Brain microvascular endothelial cell (primary cell): ENCODE measurements at regions not wholly inside any gene's neighbourhood (a gene's known extent, or its start where the extent isn't known, plus 50 kb on each side); places are given as distances from the start of the nearest gene placed in this dataset.

ENCODE experiments used
- DNase-seq: peaks from one replicate; pipeline ENCODE4 v3.0.0-alpha.2; 2020
- H3K27ac ChIP-seq: fragments of 250-450 bp; sonication (Bioruptor Pico); 2 replicates; pipeline ENCODE4 v1.5.1; 2020; ENCODE audit warnings: mild to moderate bottlenecking, moderate library complexity
- H3K27me3 ChIP-seq: fragments of 250-450 bp; sonication (Bioruptor Pico); replicated peaks from 2 replicates; pipeline ENCODE4 v1.5.1; 2020; ENCODE audit warnings: mild to moderate bottlenecking
- H3K36me3 ChIP-seq: fragments of 250-450 bp; sonication (Bioruptor Pico); replicated peaks from 2 replicates; pipeline ENCODE4 v1.5.1; 2020; ENCODE audit warnings: mild to moderate bottlenecking
- H3K4me3 ChIP-seq: 2 replicates; pipeline ENCODE4 v1.5.1; 2011; ENCODE audit warnings: low read depth, mild to moderate bottlenecking, control low read depth, low read length, moderate library complexity
- in situ Hi-C: cut with HindIII; loops from 2 replicates; pipeline ENCODE4 v1.10.0; 2017; ENCODE audit warnings: low sequenced_read_pairs, low pct_ligation_motif_present
- TF ChIP-seq, protein P1 (sequence below): IDR thresholded peaks from 2 replicates; pipeline ENCODE4 v1.5.1; 2011; ENCODE audit warnings: low read depth, mild to moderate bottlenecking, moderate library complexity, low read length, control low read depth, inconsistent platforms; ENCODE audit errors: missing control alignments

DNA sequence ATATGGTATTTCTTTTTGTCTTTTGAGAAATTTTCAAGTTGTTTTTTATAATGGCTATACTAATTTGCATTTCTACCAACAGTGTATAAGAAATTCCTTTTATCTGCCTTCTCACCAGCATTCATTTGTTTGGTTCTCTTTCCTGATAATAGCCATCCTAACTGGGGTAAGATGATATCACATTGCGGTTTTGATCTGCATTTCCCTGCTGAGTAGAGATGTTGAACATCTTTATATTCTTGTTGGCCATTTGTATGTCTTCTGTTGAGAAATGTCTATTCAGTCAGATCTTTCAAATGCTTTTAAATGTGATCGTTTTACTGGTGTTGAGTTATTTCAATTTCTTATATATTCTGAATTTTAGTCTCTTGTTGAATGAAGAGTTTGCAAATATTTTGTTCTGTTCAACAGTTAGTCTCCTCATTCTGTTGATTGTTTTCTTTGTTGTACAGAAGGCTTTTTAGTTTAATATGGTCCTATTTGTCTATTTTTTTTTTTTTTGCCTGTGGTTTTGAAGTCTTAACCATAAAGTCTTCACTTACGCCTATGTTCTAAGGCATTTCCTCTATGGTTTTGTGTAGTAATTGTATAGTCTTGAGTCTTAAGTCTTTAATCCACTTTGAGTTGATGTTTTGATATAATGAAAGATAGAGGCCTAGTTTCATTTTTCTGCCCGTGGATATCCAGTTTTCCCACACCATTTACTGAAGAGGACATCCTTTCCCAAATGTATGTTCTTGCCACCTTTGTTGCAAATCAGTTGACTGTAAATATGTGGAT is 1566.9 kb downstream of the STIM2 start:
- no peaks in the 10 kb centered on the region for H3K27me3 ChIP-seq
- no peak for DNase-seq
- in situ Hi-C loops, result no loop called here
- no peaks in the 10 kb centered on the region for H3K36me3 ChIP-seq
- no peak overlapping the region for H3K4me3 ChIP-seq
- no peak overlapping the region for H3K27ac ChIP-seq
- TF ChIP-seq, protein P1, sequence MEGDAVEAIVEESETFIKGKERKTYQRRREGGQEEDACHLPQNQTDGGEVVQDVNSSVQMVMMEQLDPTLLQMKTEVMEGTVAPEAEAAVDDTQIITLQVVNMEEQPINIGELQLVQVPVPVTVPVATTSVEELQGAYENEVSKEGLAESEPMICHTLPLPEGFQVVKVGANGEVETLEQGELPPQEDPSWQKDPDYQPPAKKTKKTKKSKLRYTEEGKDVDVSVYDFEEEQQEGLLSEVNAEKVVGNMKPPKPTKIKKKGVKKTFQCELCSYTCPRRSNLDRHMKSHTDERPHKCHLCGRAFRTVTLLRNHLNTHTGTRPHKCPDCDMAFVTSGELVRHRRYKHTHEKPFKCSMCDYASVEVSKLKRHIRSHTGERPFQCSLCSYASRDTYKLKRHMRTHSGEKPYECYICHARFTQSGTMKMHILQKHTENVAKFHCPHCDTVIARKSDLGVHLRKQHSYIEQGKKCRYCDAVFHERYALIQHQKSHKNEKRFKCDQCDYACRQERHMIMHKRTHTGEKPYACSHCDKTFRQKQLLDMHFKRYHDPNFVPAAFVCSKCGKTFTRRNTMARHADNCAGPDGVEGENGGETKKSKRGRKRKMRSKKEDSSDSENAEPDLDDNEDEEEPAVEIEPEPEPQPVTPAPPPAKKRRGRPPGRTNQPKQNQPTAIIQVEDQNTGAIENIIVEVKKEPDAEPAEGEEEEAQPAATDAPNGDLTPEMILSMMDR, result no peak

DNA sequence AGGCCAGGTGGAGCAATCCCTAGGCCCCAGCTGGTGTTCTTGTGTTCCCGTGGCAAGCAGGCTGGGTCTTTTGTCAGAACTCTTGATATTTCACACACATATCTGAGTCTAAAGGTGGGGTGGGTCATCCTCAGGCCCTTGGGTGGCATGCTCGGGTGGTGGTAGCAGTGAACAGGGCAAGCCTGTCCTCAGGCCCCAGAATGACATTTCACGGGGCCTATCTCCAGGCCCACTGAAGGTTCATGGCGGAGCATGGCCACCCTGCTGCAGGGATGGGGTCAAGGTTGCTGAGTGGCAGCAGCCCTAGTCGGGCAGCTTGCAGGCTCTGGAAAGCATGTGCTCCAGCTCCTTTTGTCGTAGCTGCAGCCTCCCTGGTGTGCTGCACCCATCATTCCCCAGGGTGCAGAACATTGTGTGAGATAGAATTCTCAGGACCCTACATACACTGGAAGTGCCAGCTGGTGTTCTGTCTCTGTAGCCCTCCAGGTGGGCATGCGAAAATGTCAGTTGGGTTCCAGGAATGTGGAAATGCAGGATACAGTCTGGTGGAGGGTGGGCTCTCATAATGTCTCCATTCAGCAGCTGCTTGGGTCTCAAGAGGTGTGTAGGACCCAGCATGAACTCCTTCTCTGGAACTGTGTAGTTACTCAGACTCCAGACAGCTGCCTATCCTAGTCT is 1571.8 kb downstream of the STIM2 start:
- in situ Hi-C loops, result no loop called here
- no peak overlapping the region for H3K4me3 ChIP-seq
- H3K27ac ChIP-seq, result no peak overlapping the region
- DNase-seq, result no peak
- no peaks in the 10 kb centered on the region for H3K27me3 ChIP-seq
- TF ChIP-seq, protein P1, result no peak
- H3K36me3 ChIP-seq, result no peaks in the 10 kb centered on the region

DNA sequence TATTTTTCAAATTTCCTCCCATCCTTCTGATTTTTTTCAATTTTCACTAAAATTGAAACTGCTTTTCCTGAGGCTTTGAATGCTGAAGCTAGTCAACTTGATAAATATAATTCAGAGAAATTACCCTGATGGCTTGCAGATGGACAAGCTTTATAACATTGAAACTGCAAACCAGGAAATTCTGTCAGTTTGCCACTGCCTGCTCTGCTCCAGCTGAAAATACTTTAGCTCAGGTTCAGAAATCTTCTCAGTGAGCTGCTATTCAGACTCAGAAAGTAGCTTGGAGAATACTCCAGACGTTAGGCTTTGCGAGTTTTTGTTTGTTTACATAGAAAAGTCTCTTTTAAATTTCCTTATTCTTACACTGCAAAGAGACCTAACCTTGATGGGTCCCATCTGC is 1574.7 kb downstream of the STIM2 start:
- Histone ChIP-seq H3K27me3 (no peaks in the 10 kb centered on the region), H3K4me3 (no peak overlapping the region), H3K27ac (no peak overlapping the region), H3K36me3 (no peaks in the 10 kb centered on the region)
- TF ChIP-seq, protein P1, result no peak
- DNase-seq, result no peak
- in situ Hi-C loops, result no loop called here

DNA sequence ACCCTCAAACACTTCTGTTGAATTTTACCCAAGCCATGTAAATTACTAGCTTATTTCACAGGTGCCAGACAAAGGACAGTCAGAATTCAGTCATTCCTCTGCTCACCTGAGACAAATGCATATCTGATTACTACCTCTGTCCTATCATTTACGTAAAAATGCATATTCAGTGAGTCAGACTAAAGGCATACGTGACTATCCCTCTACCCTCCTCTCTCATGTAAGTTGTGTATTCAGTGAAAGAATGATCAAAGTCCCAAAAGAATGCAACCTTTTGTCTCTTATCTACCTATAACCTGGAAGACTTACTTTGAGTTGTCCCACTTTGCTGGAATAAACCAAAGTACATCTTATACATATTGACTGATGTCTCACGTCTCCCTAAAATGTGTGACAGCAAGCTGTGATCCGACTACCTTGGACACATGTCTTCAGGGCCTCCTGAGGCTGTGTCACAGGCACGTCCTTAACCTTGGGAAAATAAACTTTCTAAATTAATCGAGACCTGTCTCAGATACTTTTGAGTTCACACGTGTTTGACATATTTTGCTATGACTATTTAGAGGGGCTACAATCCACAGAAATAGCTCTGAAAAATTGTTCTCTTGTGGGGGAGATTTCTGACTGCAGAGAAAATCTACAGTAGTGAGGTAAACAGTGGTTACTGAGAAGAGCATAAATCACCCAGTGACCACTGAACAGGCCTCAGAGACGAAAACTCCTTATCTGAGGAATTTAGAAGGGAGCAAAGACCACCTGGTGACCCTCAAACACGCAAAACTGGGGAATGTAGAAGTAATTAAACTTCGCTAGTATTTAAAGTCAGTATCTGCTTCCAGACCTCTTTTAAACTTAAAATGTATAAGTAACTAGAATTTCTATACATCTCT is 1575.8 kb downstream of the STIM2 start:
- in situ Hi-C loops, result no loop called here
- no peak overlapping the region for H3K4me3 ChIP-seq
- TF ChIP-seq, protein P1, result no peak
- no peaks in the 10 kb centered on the region for H3K36me3 ChIP-seq
- H3K27ac ChIP-seq, result no peak overlapping the region
- no peaks in the 10 kb centered on the region for H3K27me3 ChIP-seq
- DNase-seq, result no peak

DNA sequence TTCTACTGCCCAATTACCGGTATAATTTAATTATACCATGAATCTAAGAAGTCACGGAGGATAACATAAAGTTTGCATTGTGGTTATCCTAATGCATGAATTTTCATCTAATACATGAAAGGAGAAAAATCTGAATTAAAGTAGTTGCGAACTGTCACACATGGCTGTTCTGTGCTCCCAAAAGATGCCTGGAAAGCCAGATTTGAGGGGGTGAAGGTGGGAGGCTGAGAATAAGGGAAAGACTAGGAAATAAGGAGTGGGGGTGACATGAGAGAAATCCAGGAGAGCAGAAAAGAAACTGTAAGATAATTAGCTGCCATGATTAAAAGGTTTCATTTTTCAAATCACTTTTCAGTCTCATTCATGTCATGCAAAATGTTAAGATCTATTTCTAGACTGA is 1582.7 kb downstream of the STIM2 start:
- TF ChIP-seq, protein P1, result no peak
- no peak for DNase-seq
- no peaks in the 10 kb centered on the region for H3K27me3 ChIP-seq
- no peaks in the 10 kb centered on the region for H3K36me3 ChIP-seq
- H3K4me3 ChIP-seq, result no peak overlapping the region
- H3K27ac ChIP-seq, result no peak overlapping the region
- in situ Hi-C loops, result no loop called here
